ENCODE measurements at regions not wholly inside any gene's neighbourhood (a gene's known extent, or its start where the extent isn't known, plus 50 kb on each side); places are given as distances from the start of the nearest gene placed in this dataset.
"Not testable (repeated sequence)": the region's sequence is repeated elsewhere in the genome, so short reads cannot be mapped to it uniquely, and the experiment has no call there.

DNA sequence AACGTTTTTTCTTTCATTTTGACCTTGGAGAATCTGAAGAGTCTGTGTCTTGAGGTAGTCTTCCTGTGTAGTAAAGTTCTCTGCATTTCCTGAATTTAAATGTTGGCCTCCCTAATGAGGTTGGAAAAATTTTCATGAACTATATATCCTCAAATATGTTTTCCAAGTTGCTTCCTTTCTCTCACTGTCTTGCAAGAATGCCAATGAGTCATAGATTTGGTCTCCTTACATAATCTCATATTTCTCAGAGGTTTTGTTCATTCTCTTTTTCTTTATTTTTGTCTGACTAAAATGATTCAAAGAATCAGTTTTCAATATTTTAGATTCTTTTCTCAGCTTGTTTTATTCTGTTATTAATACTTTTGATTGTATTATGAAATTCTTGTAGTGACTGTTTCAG is 87.6 kb downstream of the DRAM2 start:
- H3K9me3 ChIP-seq (ENCODE audit: low read depth): no peaks in the 10 kb centered on the region
- H2AFZ ChIP-seq: no peak overlapping the region
- H3K4me1 ChIP-seq (ENCODE audit: insufficient read depth): no peaks in the 10 kb centered on the region
- H3K4me3 ChIP-seq: no peak overlapping the region
- H3K79me2 ChIP-seq: no peaks in the 10 kb centered on the region
- H3K9me2 ChIP-seq (replicated peaks; ENCODE audit: insufficient read depth): no peaks in the 10 kb centered on the region
- H4K20me1 ChIP-seq (ENCODE audit: insufficient read depth, poor library complexity, severe bottlenecking): no peaks in the 10 kb centered on the region
- DNase-seq (ENCODE audit: low spot score): no peak
- H3K4me2 ChIP-seq: no peak overlapping the region
- no peak for TF ChIP-seq EZH2 (IDR thresholded peaks at IDR 0.05; ENCODE audit: borderline replicate concordance)
- no peak for TF ChIP-seq EZH2phosphoT487 (IDR thresholded peaks at IDR 0.05; ENCODE audit: low read depth, severe bottlenecking, unreplicated experiment)
- no peak overlapping the region for H3K27ac ChIP-seq
- H3K36me3 ChIP-seq (replicated peaks; ENCODE audit: insufficient read depth, low read depth): no peaks in the 10 kb centered on the region
- 46% methylated on average over 1 of the region's 1 CpG for WGBS (ENCODE audit: low lambda C conversion rate, missing lambda C conversion rate)
- peaks cover 3% of the 10 kb centered on the region for H3K27me3 ChIP-seq

DNA sequence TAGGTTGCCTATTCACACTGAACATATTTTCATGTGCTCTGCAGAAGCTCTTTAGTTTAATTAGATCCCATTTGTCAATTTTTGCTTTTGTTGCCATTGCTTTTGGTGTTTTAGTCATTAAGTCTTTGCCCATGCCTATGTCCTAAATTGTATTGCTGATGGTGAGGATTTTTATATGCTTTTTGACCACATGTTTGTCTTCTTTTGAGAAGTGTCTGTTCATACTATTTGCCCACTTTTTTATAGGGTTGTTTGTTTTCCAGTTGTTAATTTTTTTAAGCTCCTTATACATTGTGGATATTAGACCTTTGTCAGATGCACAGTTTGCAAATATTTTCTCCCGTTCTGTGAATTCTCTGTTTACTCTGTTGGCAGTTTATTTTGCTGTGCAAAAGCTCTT is 84.5 kb upstream of the LRIF1 start:
- not testable (repeated sequence) for H3K27ac ChIP-seq; H3K79me2 ChIP-seq; H2AFZ ChIP-seq; H3K4me3 ChIP-seq; H3K36me3 ChIP-seq (replicated peaks; ENCODE audit: insufficient read depth, low read depth); H4K20me1 ChIP-seq (ENCODE audit: insufficient read depth, poor library complexity, severe bottlenecking); H3K4me2 ChIP-seq; H3K27me3 ChIP-seq; DNase-seq (ENCODE audit: low spot score); H3K4me1 ChIP-seq (ENCODE audit: insufficient read depth); H3K9me3 ChIP-seq (ENCODE audit: low read depth); H3K9me2 ChIP-seq (replicated peaks; ENCODE audit: insufficient read depth)
- whole genome bisulfite sequencing (ENCODE audit: low lambda C conversion rate, missing lambda C conversion rate): 78% methylated on average over 1 of the region's 1 CpG

DNA sequence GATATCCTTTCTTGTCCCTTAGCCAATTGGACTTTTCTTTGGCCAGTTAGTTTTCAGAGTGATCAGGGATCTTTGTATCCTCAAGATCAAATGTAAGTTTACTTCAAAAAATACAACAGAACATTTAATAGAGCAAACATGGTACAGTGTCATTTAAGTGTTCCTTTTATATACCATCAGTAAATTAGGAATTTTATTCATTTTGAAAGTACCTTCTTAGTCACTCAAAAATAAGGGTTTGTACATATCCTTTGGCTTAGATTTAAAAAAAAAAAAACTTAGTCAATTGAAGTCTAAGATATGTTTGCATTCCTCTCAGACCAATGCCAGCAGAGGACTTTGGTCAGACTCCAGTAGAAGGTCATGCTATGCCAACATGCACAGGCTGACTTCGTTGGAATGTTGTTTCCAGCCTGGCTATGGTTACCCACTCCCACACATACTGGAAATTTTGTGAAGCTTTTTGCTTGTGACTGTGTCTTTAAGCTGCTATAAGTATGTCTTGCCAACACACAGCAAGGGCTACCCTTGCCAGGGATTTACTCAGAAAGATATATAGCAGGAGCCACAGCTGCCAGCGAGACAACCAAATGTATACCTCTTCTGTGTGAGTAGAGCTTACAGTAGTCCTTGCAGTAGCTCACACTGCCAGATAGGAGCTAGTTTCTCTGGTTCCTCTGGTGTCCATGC is 81.5 kb upstream of the LRIF1 start:
- Histone ChIP-seq H3K4me3 (no peak overlapping the region), H4K20me1 (ENCODE audit: insufficient read depth, poor library complexity, severe bottlenecking) (no peaks in the 10 kb centered on the region), H3K36me3 (replicated peaks; ENCODE audit: insufficient read depth, low read depth) (no peaks in the 10 kb centered on the region), H3K27ac (peak overlapping the region; percentile 44), H3K4me2 (peak overlapping the region; percentile 23), H3K79me2 (no peaks in the 10 kb centered on the region), H3K9me2 (replicated peaks; ENCODE audit: insufficient read depth) (no peaks in the 10 kb centered on the region), H3K4me1 (ENCODE audit: insufficient read depth) (no peaks in the 10 kb centered on the region), H2AFZ (no peak overlapping the region), H3K27me3 (no peaks in the 10 kb centered on the region), H3K9me3 (ENCODE audit: low read depth) (no peaks in the 10 kb centered on the region)
- TF ChIP-seq EZH2phosphoT487 (IDR thresholded peaks at IDR 0.05; ENCODE audit: low read depth, severe bottlenecking, unreplicated experiment): no peak
- TF ChIP-seq, protein P1, sequence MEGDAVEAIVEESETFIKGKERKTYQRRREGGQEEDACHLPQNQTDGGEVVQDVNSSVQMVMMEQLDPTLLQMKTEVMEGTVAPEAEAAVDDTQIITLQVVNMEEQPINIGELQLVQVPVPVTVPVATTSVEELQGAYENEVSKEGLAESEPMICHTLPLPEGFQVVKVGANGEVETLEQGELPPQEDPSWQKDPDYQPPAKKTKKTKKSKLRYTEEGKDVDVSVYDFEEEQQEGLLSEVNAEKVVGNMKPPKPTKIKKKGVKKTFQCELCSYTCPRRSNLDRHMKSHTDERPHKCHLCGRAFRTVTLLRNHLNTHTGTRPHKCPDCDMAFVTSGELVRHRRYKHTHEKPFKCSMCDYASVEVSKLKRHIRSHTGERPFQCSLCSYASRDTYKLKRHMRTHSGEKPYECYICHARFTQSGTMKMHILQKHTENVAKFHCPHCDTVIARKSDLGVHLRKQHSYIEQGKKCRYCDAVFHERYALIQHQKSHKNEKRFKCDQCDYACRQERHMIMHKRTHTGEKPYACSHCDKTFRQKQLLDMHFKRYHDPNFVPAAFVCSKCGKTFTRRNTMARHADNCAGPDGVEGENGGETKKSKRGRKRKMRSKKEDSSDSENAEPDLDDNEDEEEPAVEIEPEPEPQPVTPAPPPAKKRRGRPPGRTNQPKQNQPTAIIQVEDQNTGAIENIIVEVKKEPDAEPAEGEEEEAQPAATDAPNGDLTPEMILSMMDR (IDR thresholded peaks at IDR 0.05; ENCODE audit: poor library complexity): no peak
- no peak for TF ChIP-seq EZH2 (IDR thresholded peaks at IDR 0.05; ENCODE audit: borderline replicate concordance)
- DNase-seq (ENCODE audit: low spot score): peak; percentile 28
- 61% methylated on average over 2 of the region's 2 CpGs for WGBS (ENCODE audit: low lambda C conversion rate, missing lambda C conversion rate)

DNA sequence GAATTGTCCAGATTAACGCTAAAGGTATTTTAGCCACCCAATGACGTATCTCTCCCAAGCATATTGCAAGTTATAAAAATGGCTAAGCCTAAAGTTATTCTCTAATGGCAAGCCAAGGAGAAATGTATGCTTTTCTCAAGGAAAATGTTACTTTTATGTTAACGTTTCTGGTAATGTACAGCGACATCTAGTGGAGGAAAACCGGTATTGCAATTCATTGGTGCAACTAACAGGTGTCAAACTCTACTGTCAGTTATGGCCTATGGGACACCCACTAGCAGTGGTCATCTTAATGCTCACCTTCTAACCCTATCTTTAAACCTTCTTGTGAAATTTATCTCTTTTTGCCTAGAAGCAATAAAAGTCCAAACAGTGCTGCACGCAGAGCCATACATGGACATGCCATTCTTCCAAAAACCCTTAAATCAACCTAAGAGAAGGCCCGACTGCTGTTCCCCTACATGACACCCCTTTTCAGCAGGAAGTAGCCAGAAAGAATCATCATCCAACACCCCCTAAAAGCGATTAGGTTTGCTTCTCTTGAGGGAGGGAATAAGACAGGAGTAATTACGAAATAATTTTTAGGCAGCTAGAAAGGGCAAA is 68.7 kb upstream of the LRIF1 start:
- H3K27ac ChIP-seq: no peak overlapping the region
- WGBS (ENCODE audit: low lambda C conversion rate, missing lambda C conversion rate): 24% methylated on average over 9 of the region's 9 CpGs
- H3K4me1 ChIP-seq (ENCODE audit: insufficient read depth): no peaks in the 10 kb centered on the region
- no peaks in the 10 kb centered on the region for H3K27me3 ChIP-seq
- H3K9me2 ChIP-seq (replicated peaks; ENCODE audit: insufficient read depth): no peaks in the 10 kb centered on the region
- H2AFZ ChIP-seq: no peak overlapping the region
- peak; percentile 58 for DNase-seq (ENCODE audit: low spot score)
- TF ChIP-seq EZH2phosphoT487 (IDR thresholded peaks at IDR 0.05; ENCODE audit: low read depth, severe bottlenecking, unreplicated experiment): no peak
- no peak for TF ChIP-seq EZH2 (IDR thresholded peaks at IDR 0.05; ENCODE audit: borderline replicate concordance)
- TF ChIP-seq, protein P1 (IDR thresholded peaks at IDR 0.05; ENCODE audit: poor library complexity): peak; percentile 79
- no peaks in the 10 kb centered on the region for H4K20me1 ChIP-seq (ENCODE audit: insufficient read depth, poor library complexity, severe bottlenecking)
- H3K4me3 ChIP-seq: no peak overlapping the region
- no peak overlapping the region for H3K4me2 ChIP-seq
- no peaks in the 10 kb centered on the region for H3K9me3 ChIP-seq (ENCODE audit: low read depth)
- no peaks in the 10 kb centered on the region for H3K79me2 ChIP-seq
- H3K36me3 ChIP-seq (replicated peaks; ENCODE audit: insufficient read depth, low read depth): no peaks in the 10 kb centered on the region
